HG02642 (cell line): ENCODE measurements at regions not wholly inside any gene's neighbourhood (a gene's known extent, or its start where the extent isn't known, plus 50 kb on each side); places are given as distances from the start of the nearest gene placed in this dataset.
"Not testable (repeated sequence)": the region's sequence is repeated elsewhere in the genome, so short reads cannot be mapped to it uniquely, and the experiment has no call there.

Experiments used
- ATAC-seq: cut with Tn5 transposase; IDR thresholded peaks from one replicate; pipeline ENCODE4 v1.9.1; 2021; ENCODE audit warnings: mild to moderate bottlenecking; ENCODE audit not compliant: unreplicated experiment, poor library complexity

- ATAC-seq: no peak
Measured at GRCh38 chr21:27796106-27796505, 829.2 kb upstream of the ADAMTS5 start.

DNA sequence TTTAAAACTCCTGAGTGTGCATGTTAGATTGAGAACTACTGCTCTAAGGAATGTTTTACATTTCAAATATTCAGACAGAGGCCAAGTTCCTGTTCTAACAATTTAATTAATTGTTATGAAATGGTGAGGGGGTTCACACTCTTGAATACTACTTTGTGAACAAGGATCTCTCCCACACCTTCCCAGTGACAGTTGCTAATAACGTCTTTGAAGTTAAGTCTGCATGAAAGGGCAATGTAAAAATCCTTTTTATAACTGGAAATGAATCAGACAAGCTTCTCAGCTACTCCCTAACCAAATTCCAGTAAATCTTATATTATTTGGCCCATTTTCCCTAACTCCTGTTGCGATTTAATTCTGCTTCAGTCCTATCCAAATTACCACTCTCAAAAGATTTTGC lies 828.5 kb upstream of the ADAMTS5 start:
- ATAC-seq: no peak

- no peak for ATAC-seq
Measured at GRCh38 chr21:27793901-27794300, 827.0 kb upstream of the ADAMTS5 start.

DNA sequence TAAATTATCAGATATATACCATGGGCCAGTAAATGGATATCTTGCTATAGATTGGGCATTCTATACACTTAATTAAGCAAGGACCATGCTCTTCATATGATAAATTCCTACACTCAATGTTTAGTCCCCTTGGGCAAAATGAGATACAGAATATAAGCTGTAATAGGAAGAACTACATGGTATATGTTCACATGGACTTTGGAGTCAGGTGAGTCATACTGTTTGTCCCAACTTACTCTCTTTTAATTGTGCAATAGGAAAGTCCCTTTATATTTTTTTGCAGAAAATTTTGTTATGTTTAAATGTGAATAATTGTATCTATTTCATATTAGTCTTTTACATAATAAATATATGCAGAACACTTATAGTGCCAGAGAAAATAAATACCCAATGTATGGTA lies 820.2 kb upstream of the ADAMTS5 start:
- no peak for ATAC-seq

DNA sequence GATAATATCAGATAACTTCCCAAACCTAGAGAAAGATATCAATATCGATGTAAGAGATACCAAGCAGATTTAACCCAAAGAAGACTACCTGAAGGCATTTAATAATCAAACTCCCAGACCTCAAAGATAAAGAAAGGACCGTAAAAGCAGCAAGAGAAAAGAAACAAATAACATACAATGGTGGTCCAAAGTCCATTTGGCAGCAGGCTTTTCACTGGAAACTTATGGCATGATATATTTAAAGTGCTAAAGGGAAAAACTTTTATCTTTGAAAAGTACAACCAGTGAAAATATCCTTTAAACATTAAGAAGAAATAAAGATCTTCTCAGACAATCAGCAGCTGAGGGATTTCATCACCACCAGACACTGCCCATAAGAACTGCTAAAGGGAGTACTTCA lies 812.7 kb upstream of the ADAMTS5 start:
- ATAC-seq: no peak

- no peak for ATAC-seq
Measured at GRCh38 chr21:27776925-27777553, 810.2 kb upstream of the ADAMTS5 start.

DNA sequence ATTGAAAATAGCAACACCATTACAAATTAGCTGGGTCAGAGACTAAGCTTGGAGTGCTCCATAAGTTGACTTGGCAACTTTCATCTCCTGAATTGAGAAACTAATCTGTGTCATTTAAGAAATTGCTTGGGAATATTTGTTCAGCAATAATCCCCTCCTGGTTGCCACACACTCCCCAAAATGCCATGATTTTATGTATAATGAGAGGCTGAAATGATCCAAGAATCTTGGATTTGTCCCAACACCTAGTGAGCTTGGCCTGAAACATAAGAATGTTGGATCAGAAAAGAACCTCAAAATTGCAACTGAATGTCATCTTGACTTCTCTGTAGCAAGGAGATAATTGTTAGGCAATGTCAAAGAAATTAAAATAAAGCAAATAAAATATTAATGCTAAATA lies 805.9 kb upstream of the ADAMTS5 start:
- no peak for ATAC-seq

- ATAC-seq: no peak
Measured at GRCh38 chr21:27771938-27772483, 805.1 kb upstream of the ADAMTS5 start.

DNA sequence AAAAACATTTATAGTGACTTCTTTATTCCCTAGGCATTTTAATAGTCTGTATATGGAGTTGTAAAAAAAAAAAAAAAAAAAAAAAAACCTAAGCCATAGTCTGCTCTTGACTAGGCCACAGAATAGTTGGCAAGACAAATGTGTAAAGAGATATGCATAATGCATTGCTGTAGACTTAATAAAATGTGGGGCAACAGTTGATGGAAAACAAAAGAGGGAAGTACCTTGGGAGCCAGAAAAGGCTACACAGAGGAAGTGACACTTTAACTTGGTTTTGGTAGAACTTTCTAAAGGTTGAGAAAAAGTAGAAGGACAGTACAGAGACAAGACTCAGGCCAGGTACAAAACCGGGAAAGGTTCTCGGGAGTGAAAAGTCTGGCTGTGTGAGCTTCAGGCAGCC lies 802.9 kb upstream of the ADAMTS5 start:
- ATAC-seq: no peak

GRCh38 chr21:27768046-27768637 lies 801.3 kb upstream of the ADAMTS5 start:
- not testable (repeated sequence) for ATAC-seq

DNA sequence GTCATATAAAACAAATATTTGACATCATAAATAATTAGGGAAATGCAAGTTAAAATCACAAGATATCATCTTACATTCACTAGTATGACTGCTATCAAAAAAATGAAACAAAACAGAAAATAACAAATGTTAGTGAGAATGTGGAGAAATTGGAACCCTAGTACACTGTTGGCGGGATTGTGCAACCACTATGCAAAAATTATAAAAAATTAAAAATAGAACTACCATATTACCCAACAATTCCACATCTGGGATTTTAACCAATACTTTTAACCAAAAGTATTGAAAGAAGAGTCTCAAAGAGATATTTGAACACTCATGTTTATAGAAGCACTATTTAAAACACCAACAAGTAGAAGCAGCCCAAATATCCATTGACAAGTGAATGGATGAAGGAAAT lies 797.2 kb upstream of the ADAMTS5 start:
- no peak for ATAC-seq

DNA sequence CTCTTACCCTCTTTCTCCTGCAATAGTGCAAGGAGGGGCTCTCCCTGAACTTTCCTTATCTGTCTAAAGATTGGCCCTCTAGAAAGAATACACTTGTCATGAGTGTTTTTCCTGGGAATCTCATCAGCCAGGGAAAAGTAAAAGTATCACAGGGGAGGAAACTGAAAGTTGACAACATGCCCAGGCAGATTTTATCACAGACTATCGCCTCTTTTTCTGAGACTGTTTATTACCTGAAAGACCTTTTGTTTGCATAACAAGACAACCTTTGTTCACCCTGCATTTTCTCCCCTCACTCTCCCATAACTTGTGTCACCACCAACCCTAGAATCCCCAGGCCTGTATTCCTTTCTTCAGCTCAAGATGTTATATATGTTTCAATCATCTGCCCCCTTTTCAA lies 794.7 kb upstream of the ADAMTS5 start:
- ATAC-seq: no peak

DNA sequence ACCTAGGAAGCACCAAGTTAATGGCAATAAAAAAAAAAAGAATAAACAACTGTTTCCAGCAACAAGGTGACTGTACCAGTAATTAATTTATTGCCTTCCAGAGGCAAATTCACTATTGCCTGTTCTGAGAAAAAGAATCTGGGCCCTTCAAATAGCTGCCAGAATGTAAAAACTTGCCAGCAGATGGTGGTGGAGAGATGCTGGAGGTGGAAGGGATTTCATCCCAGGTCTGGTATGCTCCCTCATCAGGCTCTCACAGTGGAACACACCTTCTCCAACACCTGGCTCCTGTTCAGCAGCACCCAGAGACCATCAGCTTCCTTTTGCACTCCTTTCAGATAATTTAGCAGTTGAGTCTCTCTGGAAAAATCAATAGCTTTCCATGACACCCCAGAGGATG lies 792.9 kb upstream of the ADAMTS5 start:
- ATAC-seq: no peak

- ATAC-seq: no peak
Measured at GRCh38 chr21:27759091-27759659, 792.3 kb upstream of the ADAMTS5 start.

DNA sequence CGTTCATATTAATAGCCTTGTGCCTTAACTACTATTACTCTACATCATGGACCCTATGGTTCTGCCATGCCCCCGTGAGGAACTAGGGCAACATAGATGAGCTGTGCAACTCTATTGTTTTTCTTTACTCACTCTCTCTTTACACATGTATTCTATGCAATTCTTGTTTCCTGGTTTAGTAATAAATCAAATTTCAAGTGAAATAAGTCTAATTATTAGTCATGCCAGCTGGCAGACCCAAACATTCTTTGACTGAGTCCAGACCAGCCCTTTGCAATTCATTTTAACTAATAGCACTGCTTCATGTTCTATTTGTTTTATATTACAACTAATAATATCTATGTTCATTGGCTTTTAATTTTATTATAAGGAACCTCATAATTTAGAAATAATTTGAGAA lies 789.3 kb upstream of the ADAMTS5 start:
- ATAC-seq: no peak

DNA sequence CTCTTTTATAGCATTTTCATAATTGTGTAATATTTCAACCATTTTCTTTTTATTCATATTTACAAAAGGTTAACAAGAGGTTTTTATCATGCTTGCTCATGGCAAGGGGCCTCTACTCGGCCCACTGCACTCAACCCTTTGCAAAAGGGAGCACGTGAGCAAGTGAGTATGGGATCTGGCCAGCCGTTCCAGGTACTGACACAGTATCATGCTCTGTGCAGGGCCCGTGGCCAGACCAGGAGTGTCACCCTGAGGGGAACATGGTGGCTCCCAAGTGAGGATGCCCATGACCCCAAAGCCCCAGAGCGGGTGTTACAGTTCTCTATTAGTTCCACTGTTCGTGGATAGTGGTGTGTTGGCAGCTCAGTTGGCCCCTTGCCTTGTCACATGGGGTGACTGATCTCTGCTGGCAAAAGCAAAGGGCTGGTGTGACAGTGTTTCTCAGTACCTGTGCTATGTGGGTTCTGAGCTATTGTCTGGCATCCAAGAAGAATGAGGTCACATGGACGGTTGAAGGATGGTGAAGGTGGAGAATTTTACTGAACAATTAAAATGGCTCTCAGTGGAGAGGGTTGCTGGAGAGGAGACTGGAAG lies 777.2 kb upstream of the ADAMTS5 start:
- ATAC-seq: no peak

- no peak for ATAC-seq
Measured at GRCh38 chr21:27741736-27742135, 774.8 kb upstream of the ADAMTS5 start.

DNA sequence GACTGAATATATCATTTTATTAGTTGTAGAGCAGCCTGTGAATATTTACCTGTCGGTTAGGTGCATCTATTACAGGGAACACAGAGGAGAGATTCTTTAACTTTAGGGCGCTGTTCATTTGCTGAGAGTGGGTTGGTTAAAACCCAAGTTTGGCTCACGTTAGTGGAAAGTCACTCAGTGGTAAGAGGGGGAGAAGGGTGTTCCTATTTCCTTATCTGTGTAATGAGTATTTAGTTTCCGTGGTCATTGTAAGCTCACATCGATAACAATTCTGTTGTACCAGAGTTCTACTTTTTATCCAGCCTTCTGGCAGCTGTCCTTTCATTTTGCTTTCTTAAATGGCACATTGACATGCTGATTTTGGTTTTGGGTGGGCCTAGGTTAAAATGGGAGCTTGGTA lies 773.2 kb upstream of the ADAMTS5 start:
- no peak for ATAC-seq

GRCh38 chr21:27739187-27739586 lies 772.3 kb upstream of the ADAMTS5 start:
- no peak for ATAC-seq

GRCh38 chr21:27735699-27736098 lies 768.8 kb upstream of the ADAMTS5 start:
- ATAC-seq: no peak

- no peak for ATAC-seq
Measured at GRCh38 chr21:27734146-27734545, 767.3 kb upstream of the ADAMTS5 start.
